B cell (primary cell): ENCODE measurements at regions not wholly inside any gene's neighbourhood (a gene's known extent, or its start where the extent isn't known, plus 50 kb on each side); places are given as distances from the start of the nearest gene placed in this dataset.

Experiments used
- ATAC-seq: fragments of 200-7000 bp; cut with Tn5 transposase; one replicate; pipeline ENCODE4 v1.10.0; 2021; ENCODE audit warnings: low read depth, mild to moderate bottlenecking, moderate number of reproducible peaks, moderate library complexity
- CTCF ChIA-PET: fragments of 350-600 bp; sonication (Branson Sonifier 250); formaldehyde crosslinking; loops from one replicate; lab custom pipeline; 2021; ENCODE audit warnings: antibody characterized with exemption, inconsistent platforms; lab: Charles Lee
- POLR2A ChIA-PET: fragments of 350-600 bp; sonication (Branson Sonifier 250); formaldehyde crosslinking; loops from one replicate; lab custom pipeline; 2021; ENCODE audit warnings: antibody characterized with exemption; lab: Charles Lee
- DNase-seq: peaks from one replicate; pipeline ENCODE4 v3.0.0; 2013
- H2AFZ ChIP-seq: 2 replicates; pipeline ENCODE4 v1.6.1; 2012; ENCODE audit warnings: mild to moderate bottlenecking, low read depth, low read length; ENCODE audit not compliant: insufficient read depth, poor library complexity, severe bottlenecking
- H3K27ac ChIP-seq, 2 donors: 1 replicate in 1 of 2; 2 replicates in 1 of 2; pipeline ENCODE4 v1.5.1; 2012 to 2013; ENCODE audit warnings: low read length in 2 of 2, mild to moderate bottlenecking in 2 of 2, moderate library complexity in 1 of 2
- H3K27me3 ChIP-seq, 4 experiments: fragments of 200-600 bp in 1 of 4; sonication (generic) in 1 of 4; replicated peaks in 1 of 4; 1 replicate in 2 of 4; 2 replicates in 2 of 4; pipeline versions ENCODE4 v1.6.1 to v1.7.0; 2013 to 2016; ENCODE audit warnings: low read length in 3 of 4, mild to moderate bottlenecking in 2 of 4, mixed read lengths in 1 of 4, moderate library complexity in 1 of 4; ENCODE audit not compliant: insufficient read depth in 4 of 4, control insufficient read depth in 3 of 4; ENCODE audit errors: control extremely low read depth in 1 of 4
- H3K36me3 ChIP-seq, 2 experiments: replicated peaks in 1 of 2; 1 replicate in 1 of 2; 2 replicates in 1 of 2; pipeline versions ENCODE4 v1.6.1 to v1.7.1; 2013; ENCODE audit warnings: low read length in 1 of 2; ENCODE audit not compliant: insufficient read depth in 2 of 2, control insufficient read depth in 1 of 2; ENCODE audit errors: control extremely low read depth in 1 of 2, extremely low read depth in 1 of 2
- H3K4me1 ChIP-seq, 2 donors: fragments of 200-600 bp in 1 of 2; sonication (generic) in 1 of 2; 1 replicate in 1 of 2; 2 replicates in 1 of 2; pipeline versions ENCODE4 v1.5.1 to v1.6.1; 2013 to 2017; ENCODE audit warnings: low read length in 2 of 2; ENCODE audit not compliant: control insufficient read depth in 2 of 2, insufficient read depth in 2 of 2
- H3K4me2 ChIP-seq: replicated peaks from 2 replicates; pipeline ENCODE3; 2012; ENCODE audit warnings: mild to moderate bottlenecking, low read depth, low read length; ENCODE audit not compliant: poor library complexity, severe bottlenecking
- H3K4me3 ChIP-seq, 5 experiments: fragments of 200-600 bp in 1 of 5; sonication (generic) in 1 of 5; 1 replicate in 3 of 5; 2 replicates in 2 of 5; pipeline versions ENCODE4 v1.5.1 to v1.7.0; 2011 to 2016; ENCODE audit warnings: low read length in 4 of 5, mild to moderate bottlenecking in 4 of 5, low read depth in 2 of 5, control low read depth in 1 of 5, moderate library complexity in 1 of 5; ENCODE audit not compliant: insufficient read depth in 1 of 5; ENCODE audit errors: control extremely low read depth in 1 of 5, extremely low read depth in 1 of 5
- H3K79me2 ChIP-seq: fragments of 200-600 bp; sonication (generic); one replicate; pipeline ENCODE4 v1.6.0; 2016; ENCODE audit warnings: low read length; ENCODE audit not compliant: control insufficient read depth, insufficient read depth
- H3K9ac ChIP-seq: fragments of 200-600 bp; sonication (generic); 2 replicates; pipeline ENCODE4 v1.6.1; 2017; ENCODE audit warnings: mild to moderate bottlenecking, low read length, moderate library complexity
- H3K9me3 ChIP-seq, 3 donors: one replicate each; pipeline versions ENCODE4 v1.6.1 to v1.7.1; 2013; ENCODE audit warnings: low read length in 2 of 3; ENCODE audit not compliant: control insufficient read depth in 2 of 3, insufficient read depth in 1 of 3; ENCODE audit errors: control extremely low read depth in 1 of 3
- H4K20me1 ChIP-seq: 2 replicates; pipeline ENCODE4 v1.6.0; 2012; ENCODE audit warnings: mild to moderate bottlenecking, low read length; ENCODE audit not compliant: insufficient read depth, control insufficient read depth, poor library complexity, severe bottlenecking
- H3K27ac Mint-ChIP-seq: one replicate; pipeline ENCODE4 v1.8.0; 2021; ENCODE audit warnings: mixed read lengths
- H3K27me3 Mint-ChIP-seq: one replicate; pipeline ENCODE4 v1.8.0; 2021; ENCODE audit warnings: mixed read lengths
- H3K4me1 Mint-ChIP-seq: one replicate; pipeline ENCODE4 v1.8.0; 2021; ENCODE audit warnings: mixed read lengths
- H3K4me3 Mint-ChIP-seq: one replicate; pipeline ENCODE4 v1.8.0; 2021; ENCODE audit warnings: mixed read lengths
- H3K9me3 Mint-ChIP-seq: one replicate; pipeline ENCODE4 v1.8.0; 2022; ENCODE audit warnings: mixed read lengths; ENCODE audit not compliant: insufficient read depth
- CTCF ChIP-seq: fragments of 200-600 bp; IDR thresholded peaks from one replicate; pipeline ENCODE4 v1.8.0; 2022; ENCODE audit warnings: antibody characterized with exemption, mild to moderate bottlenecking
- EZH2 ChIP-seq: IDR thresholded peaks from 2 replicates; pipeline ENCODE4 v1.6.1; 2012; ENCODE audit warnings: borderline replicate concordance, low read depth, mild to moderate bottlenecking, moderate library complexity, low read length; ENCODE audit not compliant: insufficient read depth, poor library complexity, severe bottlenecking
- WGBS: methylation state at CpG from one replicate; pipeline ENCODE4 v1.1.5; 2013; ENCODE audit warnings: missing lambda C conversion rate; ENCODE audit not compliant: insufficient coverage; 5-methylcytosine and 5-hydroxymethylcytosine counted together
- intact Hi-C: fragments of 100-400 bp; cut with micrococcal nuclease; formaldehyde crosslinking; loops from one replicate; pipeline ENCODE4 v1.10.0; 2022

GRCh38 chr10:98323221-98324164 lies 55.5 kb upstream of the LOXL4 start:
- Histone ChIP-seq H3K27me3 (peaks cover 0 to 9% (median 0%) of the 10 kb centered on the region in 4 experiments), H3K9me3 (peaks cover 0 to 2% (median 0%) of the 10 kb centered on the region in 3 donors), H3K4me1 (no peaks in the 10 kb centered on the region), H3K36me3 (no peaks in the 10 kb centered on the region), H3K79me2 (no peaks in the 10 kb centered on the region), H4K20me1 (no peaks in the 10 kb centered on the region), H2AFZ (no peak overlapping the region), H3K4me2 (no peak overlapping the region), H3K27ac (no peak overlapping the region), H3K9ac (no peak overlapping the region), H3K4me3 (no peak overlapping the region)
- ATAC-seq (no peak), DNase-seq (no peak)
- H3K27me3 Mint-ChIP-seq, result peaks cover 11% of the 10 kb centered on the region
- no peaks in the 10 kb centered on the region for H3K4me1 Mint-ChIP-seq
- no peak overlapping the region for H3K4me3 Mint-ChIP-seq
- TF ChIP-seq EZH2 (no peak), CTCF (no peak)
- H3K9me3 Mint-ChIP-seq, result no peaks in the 10 kb centered on the region
- WGBS, result 64% methylated on average over 2 of the region's 4 CpGs
- ChIA-PET POLR2A (no interaction called here), CTCF (no interaction called here)
- intact Hi-C loops, result no loop called here
- H3K27ac Mint-ChIP-seq, result no peak overlapping the region

GRCh38 chr10:98321186-98321780 lies 53.3 kb upstream of the LOXL4 start:
- ATAC-seq (no peak), DNase-seq (no peak)
- intact Hi-C loops, result no loop called here
- H3K4me3 Mint-ChIP-seq, result no peak overlapping the region
- no peak for TF ChIP-seq EZH2
- no peak for TF ChIP-seq CTCF
- peaks cover 6% of the 10 kb centered on the region for H3K4me1 Mint-ChIP-seq
- Histone ChIP-seq H3K9ac (no peak overlapping the region), H3K36me3 (no peaks in the 10 kb centered on the region), H3K27me3 (no peaks in the 10 kb centered on the region), H3K79me2 (no peaks in the 10 kb centered on the region), H3K27ac (no peak overlapping the region), H3K4me3 (no peak overlapping the region), H3K9me3 (no peaks in the 10 kb centered on the region), H4K20me1 (no peaks in the 10 kb centered on the region), H3K4me2 (no peak overlapping the region), H2AFZ (no peak overlapping the region), H3K4me1 (peaks cover 6% of the 10 kb centered on the region in 2 donors)
- POLR2A ChIA-PET, result no interaction called here
- 76% methylated on average over 18 of the region's 18 CpGs for WGBS
- CTCF ChIA-PET, result no interaction called here
- H3K27ac Mint-ChIP-seq, result no peak overlapping the region
- H3K27me3 Mint-ChIP-seq, result peaks cover 8% of the 10 kb centered on the region
- no peaks in the 10 kb centered on the region for H3K9me3 Mint-ChIP-seq
